Glomerular visceral epithelial cell (primary cell): ENCODE measurements at regions not wholly inside any gene's neighbourhood (a gene's known extent, or its start where the extent isn't known, plus 50 kb on each side); places are given as distances from the start of the nearest gene placed in this dataset.
"Not testable (repeated sequence)": the region's sequence is repeated elsewhere in the genome, so short reads cannot be mapped to it uniquely, and the experiment has no call there.

ENCODE experiments used
- DNase-seq: peaks from one replicate; pipeline ENCODE4 v3.0.0-alpha.2; 2016; ENCODE audit errors: extremely low spot score

GRCh38 chr12:74254784-74255183 lies 282.9 kb upstream of the ATXN7L3B start:
- no peak for DNase-seq

GRCh38 chr12:74259199-74259598 lies 278.4 kb upstream of the ATXN7L3B start:
- no peak for DNase-seq

DNA sequence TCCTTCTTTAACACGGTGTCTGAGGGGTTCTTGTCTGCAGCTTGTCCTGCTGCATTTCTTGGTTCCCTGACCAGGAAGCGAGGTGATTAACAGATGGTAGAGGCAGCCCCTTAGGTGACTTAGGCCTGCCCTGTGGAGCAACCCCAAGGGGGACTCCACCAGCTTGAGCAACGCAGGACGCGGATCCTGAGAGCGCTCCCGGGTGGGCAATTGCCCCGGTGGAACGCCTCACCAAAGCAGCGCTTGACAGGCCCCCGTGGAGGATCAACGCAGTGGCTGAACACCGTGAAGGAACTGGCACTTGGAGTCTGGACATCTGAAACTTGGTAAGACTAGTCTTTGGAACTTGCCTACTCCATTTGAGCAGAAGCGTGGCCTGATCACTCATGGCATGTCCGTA lies 272.9 kb upstream of the ATXN7L3B start:
- DNase-seq, result no peak

- DNase-seq, result not testable (repeated sequence)
These were observed 268.3 kb upstream of the ATXN7L3B start for GRCh38 chr12:74269355-74269754.

DNA sequence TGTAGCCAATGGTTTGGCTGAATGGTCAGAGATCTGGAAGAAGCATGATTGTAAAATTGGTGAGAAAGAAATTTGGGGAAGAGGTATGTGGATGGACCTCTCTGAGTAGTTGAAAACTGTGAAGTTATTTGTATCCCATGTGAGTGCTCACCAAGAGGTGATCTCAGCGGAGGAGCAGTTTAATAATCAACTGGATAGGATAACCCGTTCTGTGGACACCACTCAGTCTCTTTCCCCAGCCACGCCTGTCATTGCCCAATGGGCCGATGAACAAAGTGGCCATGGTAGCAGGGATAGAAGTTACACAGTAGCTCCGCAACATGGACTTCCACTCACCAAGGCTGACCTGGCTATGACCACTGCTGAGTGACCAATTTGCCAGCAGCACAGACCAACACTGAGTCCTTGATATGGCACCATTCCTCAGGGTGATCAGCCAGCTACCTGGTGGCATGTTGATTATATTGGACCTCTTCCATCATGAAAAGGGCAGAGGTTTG lies 257.4 kb upstream of the ATXN7L3B start:
- no peak for DNase-seq

DNA sequence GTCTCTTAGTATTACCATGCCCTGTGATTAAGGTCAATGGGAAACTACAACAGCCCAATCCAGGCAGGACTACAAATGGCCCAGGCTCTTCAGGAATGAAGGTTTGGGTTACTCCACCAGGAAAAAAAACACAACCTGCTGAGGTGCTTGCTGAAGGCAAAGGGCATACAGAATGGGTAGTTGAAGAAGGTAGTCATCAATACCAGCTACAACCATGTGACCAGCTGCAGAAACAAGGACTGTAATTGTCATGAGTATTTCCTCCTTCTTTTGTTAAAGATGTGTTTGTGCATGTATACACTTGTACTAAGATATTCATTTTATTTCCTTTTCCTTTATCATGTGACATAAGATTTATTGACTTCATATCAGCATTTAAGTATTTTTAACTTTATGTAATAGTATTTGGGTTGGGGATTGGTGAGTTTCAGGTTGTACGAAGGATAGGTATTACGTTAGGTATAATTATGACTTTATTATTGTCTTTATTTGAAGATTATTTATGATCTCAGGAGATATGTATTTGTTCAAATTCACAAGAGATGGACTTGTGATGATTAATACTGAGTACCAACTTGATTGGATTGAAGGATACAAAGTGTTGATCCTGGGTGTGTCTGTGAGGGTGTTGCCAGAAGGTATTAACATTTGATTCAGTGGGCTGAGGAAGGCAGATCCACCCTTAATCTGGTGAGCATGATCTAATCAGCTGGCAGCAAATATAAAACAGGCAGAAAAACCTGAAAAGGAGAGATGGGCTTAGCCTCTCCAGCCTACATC lies 256.0 kb upstream of the ATXN7L3B start:
- not testable (repeated sequence) for DNase-seq

- no peak for DNase-seq
These were observed 254.0 kb upstream of the ATXN7L3B start for GRCh38 chr12:74283646-74284045.

GRCh38 chr12:74285773-74286172 lies 251.9 kb upstream of the ATXN7L3B start:
- no peak for DNase-seq

DNA sequence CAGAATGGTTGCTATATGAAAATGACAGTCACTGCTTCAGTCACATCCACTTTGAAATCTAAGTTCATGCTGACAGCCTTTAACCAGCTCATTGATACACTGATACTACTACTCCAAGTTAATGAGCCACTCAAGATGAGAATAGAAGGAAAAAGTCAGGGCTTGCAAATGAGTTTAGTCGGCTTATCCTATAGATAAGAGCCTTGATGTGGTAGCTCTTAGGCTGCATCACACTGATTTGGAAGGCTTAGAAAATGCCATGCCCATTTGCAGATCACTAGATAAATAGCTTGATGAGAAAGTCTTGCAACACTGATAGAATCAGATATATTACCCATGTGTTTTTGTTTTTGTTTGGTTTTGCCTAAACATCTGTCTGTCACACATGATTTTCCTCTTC lies 251.4 kb upstream of the ATXN7L3B start:
- no peak for DNase-seq

DNA sequence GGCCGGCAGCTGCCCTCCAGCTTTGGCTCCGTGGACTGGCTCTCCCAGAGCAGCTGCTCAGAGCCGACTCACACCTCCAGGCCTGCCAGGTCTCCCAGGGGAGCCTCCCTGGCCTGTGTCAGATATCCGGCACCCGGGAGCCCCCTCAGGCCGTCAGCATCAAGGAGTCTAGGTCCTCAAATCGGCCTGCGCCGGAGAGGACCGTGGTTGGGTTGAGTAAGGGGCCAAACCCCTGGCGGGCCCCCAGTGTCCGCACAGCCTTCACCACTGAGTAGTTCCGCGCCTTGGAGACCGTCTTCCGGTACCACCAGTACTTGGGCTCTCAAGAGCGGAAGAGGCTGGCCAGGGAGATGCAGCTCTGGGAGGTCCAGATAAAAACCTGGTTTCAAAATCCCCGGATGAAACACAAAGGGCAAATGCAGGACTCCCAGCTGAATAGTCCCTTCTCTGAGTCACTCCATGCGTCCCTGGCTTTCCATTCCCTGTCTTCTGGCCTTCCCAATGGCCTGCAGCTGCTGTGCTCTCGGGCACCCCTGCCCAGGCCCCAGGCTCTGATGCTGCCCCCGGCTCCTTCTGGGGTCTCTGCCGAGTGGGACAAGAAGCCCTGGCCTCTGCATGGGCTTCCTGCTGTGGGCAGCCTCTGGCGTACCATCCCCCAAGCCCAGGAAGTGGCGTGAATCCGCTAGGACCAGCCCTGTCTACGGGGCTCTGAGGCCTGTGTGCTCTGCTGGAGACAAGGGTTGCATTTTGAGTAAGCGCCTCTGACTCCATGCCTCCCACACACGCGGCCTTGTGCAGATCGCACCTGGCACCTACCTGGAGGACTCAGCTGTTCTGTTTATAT lies 245.1 kb upstream of the ATXN7L3B start:
- DNase-seq, result no peak

GRCh38 chr12:74293689-74294131 lies 243.9 kb upstream of the ATXN7L3B start:
- no peak for DNase-seq

GRCh38 chr12:74317078-74317601 lies 220.5 kb upstream of the ATXN7L3B start:
- DNase-seq, result peak; percentile 31

GRCh38 chr12:74317741-74318140 lies 219.9 kb upstream of the ATXN7L3B start:
- DNase-seq, result no peak

DNA sequence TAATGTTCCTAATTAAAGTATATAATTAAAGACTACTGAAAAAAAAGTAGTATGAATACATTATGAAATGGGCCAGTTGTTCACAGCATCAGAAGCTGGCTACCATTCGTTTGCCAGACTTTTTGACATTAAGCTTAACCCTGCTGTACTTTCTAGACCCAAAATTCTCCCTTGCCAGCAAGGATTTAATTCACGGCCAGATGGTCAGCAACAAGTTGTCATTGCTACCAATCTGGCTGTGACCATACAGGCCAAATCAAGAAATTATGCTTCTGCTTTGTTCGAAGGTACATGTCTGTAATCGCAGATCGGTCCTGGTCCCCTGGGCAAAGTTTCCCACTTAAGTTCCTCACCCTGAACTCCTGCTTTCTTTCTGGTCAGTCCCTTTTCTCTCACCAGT lies 217.7 kb upstream of the ATXN7L3B start:
- DNase-seq, result no peak

GRCh38 chr12:74321381-74321780 lies 216.3 kb upstream of the ATXN7L3B start:
- no peak for DNase-seq

DNA sequence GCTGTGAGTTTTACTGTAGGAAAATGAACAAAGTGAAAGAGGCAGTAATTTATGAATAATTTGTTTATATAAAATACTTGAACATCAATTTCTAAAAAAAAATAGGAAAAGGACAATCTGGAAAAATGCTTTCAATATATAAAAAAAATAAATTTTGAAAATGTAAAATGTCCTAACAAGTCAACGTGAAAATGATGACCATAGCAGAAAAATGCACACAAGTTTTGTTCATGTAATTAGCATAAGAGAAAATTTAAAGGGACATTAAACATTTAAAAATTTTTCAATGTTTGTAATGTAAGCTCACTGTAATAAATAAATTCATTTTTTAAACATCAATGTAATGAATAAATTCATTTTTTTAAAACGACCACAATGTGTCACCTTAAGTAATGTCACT lies 214.8 kb upstream of the ATXN7L3B start:
- DNase-seq, result no peak

- no peak for DNase-seq
These were observed 209.0 kb upstream of the ATXN7L3B start for GRCh38 chr12:74328623-74329022.

- no peak for DNase-seq
These were observed 202.9 kb upstream of the ATXN7L3B start for GRCh38 chr12:74334780-74335179.

DNA sequence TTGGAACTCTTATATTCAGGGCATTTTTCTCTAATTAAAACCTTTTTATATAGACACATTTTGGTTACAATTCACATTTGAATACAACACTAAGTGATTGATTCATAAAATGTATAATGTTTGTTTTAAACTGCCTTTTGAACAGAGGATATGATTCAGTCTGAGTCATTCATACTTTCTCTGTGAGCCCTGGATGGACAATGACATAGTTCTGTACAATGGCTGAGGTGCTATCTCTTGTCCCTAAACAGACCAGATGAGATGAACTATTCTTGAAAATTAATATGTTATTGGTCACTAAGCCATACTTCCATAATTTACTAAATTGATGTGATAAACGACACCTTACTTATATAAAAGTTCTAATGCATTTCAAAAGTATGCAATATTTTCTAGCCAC lies 199.7 kb upstream of the ATXN7L3B start:
- DNase-seq, result peak; percentile 35

DNA sequence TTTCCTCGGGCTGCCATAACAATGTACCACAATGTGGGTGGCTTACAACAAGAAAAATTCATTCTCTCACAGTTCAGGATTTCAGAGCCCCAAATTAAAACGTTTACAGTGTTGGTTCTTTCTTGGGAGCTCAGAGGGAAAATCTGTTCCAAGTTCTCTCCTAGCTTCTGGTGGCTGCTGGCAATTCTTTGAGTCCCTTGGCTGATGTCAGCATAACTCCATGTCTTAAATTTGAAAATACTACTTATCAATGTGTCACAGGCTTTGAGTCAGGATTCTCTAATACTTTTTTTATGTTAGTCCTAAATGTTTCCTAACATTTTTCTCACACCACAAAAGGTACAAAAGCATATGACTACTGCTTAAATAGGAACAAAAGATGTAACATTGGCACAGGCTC lies 198.4 kb upstream of the ATXN7L3B start:
- DNase-seq, result no peak

- no peak for DNase-seq
These were observed 187.7 kb upstream of the ATXN7L3B start for GRCh38 chr12:74349925-74350324.

- DNase-seq, result peak; percentile 42
These were observed 172.3 kb upstream of the ATXN7L3B start for GRCh38 chr12:74365178-74365964.
